HG03280 (cell line): ENCODE measurements at regions not wholly inside any gene's neighbourhood (a gene's known extent, or its start where the extent isn't known, plus 50 kb on each side); places are given as distances from the start of the nearest gene placed in this dataset.

Experiments
- ATAC-seq: cut with Tn5 transposase; IDR thresholded peaks from one replicate; pipeline ENCODE4 v1.9.1; 2021; ENCODE audit warnings: mild to moderate bottlenecking, moderate library complexity; ENCODE audit not compliant: unreplicated experiment

GRCh38 chr5:165903835-165904234 is 2387.6 kb upstream of the WWC1 start:
- no peak for ATAC-seq

GRCh38 chr5:165906871-165907270 is 2384.6 kb upstream of the WWC1 start:
- ATAC-seq = no peak

GRCh38 chr5:165913059-165913458 is 2378.4 kb upstream of the WWC1 start:
- no peak for ATAC-seq

GRCh38 chr5:165914456-165914855 is 2377.0 kb upstream of the WWC1 start:
- no peak for ATAC-seq

- ATAC-seq = no peak
Measured at GRCh38 chr5:165919196-165919595, 2372.2 kb upstream of the WWC1 start.

GRCh38 chr5:165920655-165921054 is 2370.8 kb upstream of the WWC1 start:
- no peak for ATAC-seq

- no peak for ATAC-seq
Measured at GRCh38 chr5:165928971-165929370, 2362.5 kb upstream of the WWC1 start.

- no peak for ATAC-seq
Measured at GRCh38 chr5:165940541-165940940, 2350.9 kb upstream of the WWC1 start.

GRCh38 chr5:165956854-165957253 is 2334.6 kb upstream of the WWC1 start:
- ATAC-seq = no peak

GRCh38 chr5:165981671-165982070 is 2309.8 kb upstream of the WWC1 start:
- no peak for ATAC-seq

GRCh38 chr5:165996201-165996875 is 2295.1 kb upstream of the WWC1 start:
- ATAC-seq = no peak

GRCh38 chr5:165999693-166000320 is 2291.6 kb upstream of the WWC1 start:
- ATAC-seq = no peak

- no peak for ATAC-seq
Measured at GRCh38 chr5:166004006-166004405, 2287.4 kb upstream of the WWC1 start.

- ATAC-seq = no peak
Measured at GRCh38 chr5:166013415-166013814, 2278.0 kb upstream of the WWC1 start.

GRCh38 chr5:166014256-166014655 is 2277.2 kb upstream of the WWC1 start:
- ATAC-seq = no peak

GRCh38 chr5:166018716-166019115 is 2272.7 kb upstream of the WWC1 start:
- no peak for ATAC-seq

GRCh38 chr5:166022065-166022464 is 2269.4 kb upstream of the WWC1 start:
- ATAC-seq = no peak

- no peak for ATAC-seq
Measured at GRCh38 chr5:166024970-166025369, 2266.5 kb upstream of the WWC1 start.

- no peak for ATAC-seq
Measured at GRCh38 chr5:166027582-166027981, 2263.9 kb upstream of the WWC1 start.

- ATAC-seq = no peak
Measured at GRCh38 chr5:166031926-166032325, 2259.5 kb upstream of the WWC1 start.

GRCh38 chr5:166032601-166033000 is 2258.8 kb upstream of the WWC1 start:
- no peak for ATAC-seq

GRCh38 chr5:166045961-166046360 is 2245.5 kb upstream of the WWC1 start:
- ATAC-seq = no peak

GRCh38 chr5:166046956-166047355 is 2244.5 kb upstream of the WWC1 start:
- ATAC-seq = no peak
